Activated CD4-positive, alpha-beta memory T cell treated with anti-CD3 and anti-CD28 coated beads, Interleukin-2, amount 10 ng/mL, durations not matched to agents 7 days and 5 days (primary cell): ENCODE measurements at regions not wholly inside any gene's neighbourhood (a gene's known extent, or its start where the extent isn't known, plus 50 kb on each side); places are given as distances from the start of the nearest gene placed in this dataset.

ENCODE experiments used
- CTCF ChIA-PET: fragments of 350-600 bp; sonication (Branson Sonifier 250); formaldehyde crosslinking; loops from one replicate; lab custom pipeline; 2021; ENCODE audit warnings: antibody characterized with exemption, inconsistent platforms; lab: Charles Lee
- POLR2A ChIA-PET: fragments of 350-600 bp; sonication (Branson Sonifier 250); formaldehyde crosslinking; loops from one replicate; lab custom pipeline; 2021; ENCODE audit warnings: antibody characterized with exemption; lab: Charles Lee
- DNase-seq: peaks from one replicate; pipeline ENCODE4 v3.0.0-alpha.2; 2020
- H3K27ac Mint-ChIP-seq: one replicate; pipeline ENCODE4 v1.8.0; 2021; ENCODE audit warnings: mild to moderate bottlenecking, mixed read lengths
- H3K27me3 Mint-ChIP-seq: one replicate; pipeline ENCODE4 v1.8.0; 2021; ENCODE audit warnings: mixed read lengths
- H3K36me3 Mint-ChIP-seq: one replicate; pipeline ENCODE4 v1.8.0; 2021; ENCODE audit warnings: low read depth, mixed read lengths
- H3K4me1 Mint-ChIP-seq: one replicate; pipeline ENCODE4 v1.8.0; 2021; ENCODE audit warnings: mixed read lengths
- H3K4me3 Mint-ChIP-seq: one replicate; pipeline ENCODE4 v1.8.0; 2021; ENCODE audit warnings: mild to moderate bottlenecking, mixed read lengths
- H3K9me3 Mint-ChIP-seq: one replicate; pipeline ENCODE4 v1.8.0; 2021; ENCODE audit warnings: mixed read lengths

DNA sequence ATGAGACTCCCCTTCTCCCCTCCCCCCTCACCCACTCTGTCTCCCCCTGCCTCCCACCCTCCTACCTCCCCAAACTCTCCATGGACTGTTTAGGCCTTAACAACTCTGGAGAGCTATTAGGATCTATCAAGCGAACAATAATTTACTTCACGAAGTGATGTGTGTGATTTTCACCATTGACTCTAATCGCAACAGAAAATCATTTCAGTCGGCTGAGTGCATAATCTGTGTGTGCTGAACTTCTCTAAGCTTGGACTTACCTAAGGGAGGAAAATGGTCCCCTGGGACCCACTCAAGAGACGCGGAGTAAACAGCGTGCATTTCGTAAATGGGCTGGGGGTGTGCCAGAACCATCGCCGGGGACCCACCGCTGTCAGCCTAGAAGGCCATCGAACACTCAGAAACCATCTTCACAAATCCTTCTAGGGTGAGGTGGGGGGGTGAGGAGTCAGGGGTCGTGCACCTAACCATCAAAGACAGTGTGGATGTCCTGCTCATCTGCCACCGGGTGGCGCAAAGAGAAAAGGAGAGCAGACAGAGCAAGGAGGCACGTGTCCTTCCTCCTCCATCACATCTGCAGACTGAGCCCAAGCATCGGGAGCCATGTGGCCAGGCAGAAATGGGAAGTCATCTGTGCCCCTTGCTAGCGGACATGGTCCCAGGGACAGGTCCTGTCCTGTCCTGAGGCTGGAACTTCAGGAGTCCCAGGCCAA lies 62.1 kb upstream of the NUP50 start:
- CTCF ChIA-PET: interaction anchor here (0.8 to 1.4 kb wide), 2 partner anchors 64 to 105 kb away, joined by 4 read pairs; no protein-coding TSS in a partner anchor
- H3K27ac Mint-ChIP-seq: no peak overlapping the region
- H3K4me1 Mint-ChIP-seq: no peaks in the 10 kb centered on the region
- H3K36me3 Mint-ChIP-seq: no peaks in the 10 kb centered on the region
- no peaks in the 10 kb centered on the region for H3K9me3 Mint-ChIP-seq
- DNase-seq: peak; percentile 50
- POLR2A ChIA-PET: no interaction called here
- H3K27me3 Mint-ChIP-seq: peaks cover 20% of the 10 kb centered on the region
- H3K4me3 Mint-ChIP-seq: no peak overlapping the region

DNA sequence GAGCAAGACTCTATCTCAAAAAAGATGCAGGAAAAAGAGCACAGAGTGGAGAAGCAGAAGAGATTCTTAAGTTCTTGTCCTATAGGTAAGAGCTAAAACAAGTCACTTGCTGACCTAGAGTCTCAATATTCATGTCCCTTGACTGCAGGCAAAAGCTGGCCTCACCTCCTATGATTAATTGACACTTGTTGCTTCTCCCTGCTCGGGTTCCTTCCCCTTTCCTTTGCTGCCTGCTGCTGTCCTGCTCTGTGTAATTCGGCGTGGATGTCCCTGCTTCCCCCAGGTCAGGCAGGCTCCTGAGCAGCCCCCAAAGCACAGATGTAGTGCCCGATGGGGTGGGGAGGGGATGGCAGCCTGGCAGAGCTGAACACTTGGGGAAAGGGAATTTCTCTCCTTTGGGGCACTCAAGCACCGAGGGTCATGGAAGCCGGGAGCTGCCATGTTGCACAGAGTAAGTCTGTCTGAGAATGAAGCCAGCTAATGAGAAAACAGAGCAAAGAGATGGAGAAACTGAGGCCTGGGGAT lies 60.8 kb upstream of the NUP50 start:
- POLR2A ChIA-PET: no interaction called here
- Mint-ChIP-seq H3K36me3 (no peaks in the 10 kb centered on the region), H3K27ac (no peak overlapping the region), H3K4me3 (no peak overlapping the region), H3K4me1 (no peaks in the 10 kb centered on the region), H3K9me3 (no peaks in the 10 kb centered on the region), H3K27me3 (peaks cover 18% of the 10 kb centered on the region)
- no peak for DNase-seq
- CTCF ChIA-PET: interaction anchor here (0.5 to 1.4 kb wide), 3 partner anchors 60 to 1218 kb away, joined by 3 to 5 read pairs (median 4); no protein-coding TSS in a partner anchor

- CTCF ChIA-PET: no interaction called here
- H3K27ac Mint-ChIP-seq: no peak overlapping the region
- no peak for DNase-seq
Measured at GRCh38 chr22:45103756-45104155, 60.0 kb upstream of the NUP50 start.

DNA sequence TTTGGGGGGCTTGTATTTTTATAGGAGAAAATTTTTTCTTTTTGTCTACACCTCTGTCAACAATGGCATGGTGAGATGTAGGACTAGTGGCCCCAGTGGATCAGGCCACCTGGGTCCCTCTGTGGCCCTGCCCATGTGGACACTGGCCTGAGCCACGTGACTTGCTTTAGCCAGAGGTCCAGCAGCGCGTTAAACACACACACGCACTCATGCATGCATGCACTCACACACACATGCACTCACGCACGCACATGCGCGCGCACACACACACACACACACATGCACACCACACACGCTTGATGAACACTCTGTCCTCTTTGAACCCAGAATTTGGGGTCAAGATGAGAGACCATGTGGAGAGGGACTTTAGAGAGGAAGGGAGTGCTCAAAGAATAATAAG lies 59.4 kb upstream of the NUP50 start:
- Mint-ChIP-seq H3K27me3 (peaks cover 19% of the 10 kb centered on the region), H3K4me3 (no peak overlapping the region), H3K9me3 (no peaks in the 10 kb centered on the region), H3K36me3 (no peaks in the 10 kb centered on the region), H3K4me1 (no peaks in the 10 kb centered on the region), H3K27ac (no peak overlapping the region)
- no peak for DNase-seq
- CTCF ChIA-PET: no interaction called here
- POLR2A ChIA-PET: no interaction called here

More at GRCh38 chr22:45103756-45104155, 60.0 kb upstream of the NUP50 start:
- Mint-ChIP-seq H3K36me3 (no peaks in the 10 kb centered on the region), H3K27me3 (peaks cover 19% of the 10 kb centered on the region), H3K4me1 (no peaks in the 10 kb centered on the region), H3K9me3 (no peaks in the 10 kb centered on the region), H3K4me3 (no peak overlapping the region)
- POLR2A ChIA-PET: no interaction called here

- H3K27ac Mint-ChIP-seq: no peak overlapping the region
- no peak for DNase-seq
- peaks cover 16% of the 10 kb centered on the region for H3K27me3 Mint-ChIP-seq
- H3K4me1 Mint-ChIP-seq: no peaks in the 10 kb centered on the region
- H3K4me3 Mint-ChIP-seq: no peak overlapping the region
- ChIA-PET POLR2A (no interaction called here), CTCF (no interaction called here)
- no peaks in the 10 kb centered on the region for H3K36me3 Mint-ChIP-seq
- H3K9me3 Mint-ChIP-seq: no peaks in the 10 kb centered on the region
Measured at GRCh38 chr22:45105281-45105702, 58.4 kb upstream of the NUP50 start.

DNA sequence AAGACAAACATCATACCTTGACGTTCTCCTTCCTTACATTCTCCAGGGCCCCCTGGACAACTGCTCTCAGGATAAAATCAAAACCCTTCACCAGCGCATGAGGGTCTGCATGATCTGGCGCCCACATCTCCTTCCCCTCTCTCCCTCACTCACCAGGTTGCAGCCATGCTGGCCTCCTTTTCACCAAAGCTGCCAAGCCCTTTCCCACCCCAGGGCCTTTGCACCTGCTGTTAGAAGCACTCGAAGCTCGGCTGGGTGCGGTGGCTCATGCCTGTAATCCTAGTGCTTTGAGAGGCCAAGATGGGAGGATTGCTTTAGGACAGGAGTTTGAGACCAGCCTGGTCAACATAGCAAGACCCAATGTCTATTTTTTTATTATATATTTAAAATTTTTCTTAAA lies 56.1 kb upstream of the NUP50 start:
- H3K9me3 Mint-ChIP-seq: no peaks in the 10 kb centered on the region
- CTCF ChIA-PET: no interaction called here
- no peaks in the 10 kb centered on the region for H3K4me1 Mint-ChIP-seq

DNA sequence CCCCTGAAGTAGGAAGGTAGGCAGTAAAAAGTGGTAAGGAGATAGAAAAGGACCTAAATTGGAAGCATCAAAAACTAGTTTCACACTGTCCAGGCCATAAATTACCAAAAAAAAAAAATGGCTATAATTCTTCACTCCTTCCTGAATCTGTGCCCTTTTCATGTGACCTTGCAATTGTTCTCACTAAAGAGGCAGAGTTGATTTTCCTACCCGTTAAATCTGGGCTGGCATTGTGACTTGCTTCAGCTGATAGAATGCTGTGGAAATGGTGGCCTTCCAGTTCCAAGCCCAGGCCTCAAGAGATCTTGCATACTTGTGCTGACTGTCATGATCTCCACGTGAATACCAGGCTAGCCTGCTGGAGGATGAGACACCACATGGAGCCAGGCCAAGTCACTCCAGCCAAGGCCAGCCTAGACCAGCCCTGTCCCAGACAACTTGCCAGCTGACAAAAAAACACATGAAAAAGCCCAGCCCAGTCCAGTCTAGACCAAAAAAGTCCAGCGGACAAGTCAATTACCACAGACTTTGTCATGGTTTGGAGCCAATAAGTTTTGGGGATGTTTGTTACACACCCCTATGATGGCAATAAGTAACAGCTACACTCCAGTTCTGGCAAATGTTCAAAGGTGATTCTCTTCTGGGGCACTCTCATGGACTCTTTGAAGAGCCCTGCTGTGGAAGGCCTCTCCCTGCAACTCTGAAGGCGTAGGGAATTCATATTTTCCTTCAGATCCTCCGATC lies 51.4 kb upstream of the NUP50 start:
- CTCF ChIA-PET: no interaction called here
- H3K36me3 Mint-ChIP-seq: no peaks in the 10 kb centered on the region
- H3K4me3 Mint-ChIP-seq: no peak overlapping the region
- H3K27ac Mint-ChIP-seq: no peak overlapping the region
- no peaks in the 10 kb centered on the region for H3K4me1 Mint-ChIP-seq
- DNase-seq: no peak
- H3K27me3 Mint-ChIP-seq: peaks cover 20% of the 10 kb centered on the region
- H3K9me3 Mint-ChIP-seq: no peaks in the 10 kb centered on the region
- POLR2A ChIA-PET: no interaction called here

More for the DNA sequence above, 56.1 kb upstream of the NUP50 start:
- POLR2A ChIA-PET: no interaction called here
- no peak for DNase-seq
- Mint-ChIP-seq H3K36me3 (no peaks in the 10 kb centered on the region), H3K4me3 (no peak overlapping the region), H3K27me3 (peaks cover 15% of the 10 kb centered on the region), H3K27ac (no peak overlapping the region)
